ENCODE measurements at regions not wholly inside any gene's neighbourhood (a gene's known extent, or its start where the extent isn't known, plus 50 kb on each side); places are given as distances from the start of the nearest gene placed in this dataset.

GRCh38 chr4:175422331-175422730 is 389.7 kb downstream of the GPM6A start:
- TF ChIP-seq EP300 (IDR thresholded peaks at IDR 0.05) (no peak), POLR2AphosphoS5 (IDR thresholded peaks at IDR 0.05) (no peak)
- TF ChIP-seq, protein P1, sequence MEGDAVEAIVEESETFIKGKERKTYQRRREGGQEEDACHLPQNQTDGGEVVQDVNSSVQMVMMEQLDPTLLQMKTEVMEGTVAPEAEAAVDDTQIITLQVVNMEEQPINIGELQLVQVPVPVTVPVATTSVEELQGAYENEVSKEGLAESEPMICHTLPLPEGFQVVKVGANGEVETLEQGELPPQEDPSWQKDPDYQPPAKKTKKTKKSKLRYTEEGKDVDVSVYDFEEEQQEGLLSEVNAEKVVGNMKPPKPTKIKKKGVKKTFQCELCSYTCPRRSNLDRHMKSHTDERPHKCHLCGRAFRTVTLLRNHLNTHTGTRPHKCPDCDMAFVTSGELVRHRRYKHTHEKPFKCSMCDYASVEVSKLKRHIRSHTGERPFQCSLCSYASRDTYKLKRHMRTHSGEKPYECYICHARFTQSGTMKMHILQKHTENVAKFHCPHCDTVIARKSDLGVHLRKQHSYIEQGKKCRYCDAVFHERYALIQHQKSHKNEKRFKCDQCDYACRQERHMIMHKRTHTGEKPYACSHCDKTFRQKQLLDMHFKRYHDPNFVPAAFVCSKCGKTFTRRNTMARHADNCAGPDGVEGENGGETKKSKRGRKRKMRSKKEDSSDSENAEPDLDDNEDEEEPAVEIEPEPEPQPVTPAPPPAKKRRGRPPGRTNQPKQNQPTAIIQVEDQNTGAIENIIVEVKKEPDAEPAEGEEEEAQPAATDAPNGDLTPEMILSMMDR (IDR thresholded peaks at IDR 0.05) = no peak

All from upper lobe of left lung (tissue), 4 donors.